GM19397 (cell line): ENCODE measurements at regions not wholly inside any gene's neighbourhood (a gene's known extent, or its start where the extent isn't known, plus 50 kb on each side); places are given as distances from the start of the nearest gene placed in this dataset.

Source experiments
- ATAC-seq: cut with Tn5 transposase; IDR thresholded peaks from one replicate; pipeline ENCODE4 v1.9.1; 2021; ENCODE audit warnings: mild to moderate bottlenecking, moderate library complexity; ENCODE audit not compliant: unreplicated experiment

DNA sequence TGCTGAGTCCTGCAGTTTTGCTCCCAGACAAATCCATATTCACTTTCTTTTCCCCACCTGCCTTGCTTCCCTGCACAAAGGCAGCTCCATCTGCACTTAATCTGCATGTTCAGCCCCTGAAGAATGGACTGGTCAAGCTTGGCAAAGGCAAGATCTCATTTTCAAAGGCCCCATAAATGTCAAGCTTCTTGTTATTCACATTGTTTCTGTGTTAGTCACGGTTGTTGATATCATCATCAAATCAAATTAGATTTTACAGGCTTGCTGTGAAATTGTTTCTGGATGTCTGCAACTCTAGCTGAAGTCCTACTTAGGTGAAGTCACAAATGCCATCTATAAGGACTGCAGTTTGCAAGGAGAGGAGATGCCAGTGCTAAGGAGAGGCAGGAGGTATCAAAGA, 91.0 kb downstream of the GPAM start:
- no peak for ATAC-seq

DNA sequence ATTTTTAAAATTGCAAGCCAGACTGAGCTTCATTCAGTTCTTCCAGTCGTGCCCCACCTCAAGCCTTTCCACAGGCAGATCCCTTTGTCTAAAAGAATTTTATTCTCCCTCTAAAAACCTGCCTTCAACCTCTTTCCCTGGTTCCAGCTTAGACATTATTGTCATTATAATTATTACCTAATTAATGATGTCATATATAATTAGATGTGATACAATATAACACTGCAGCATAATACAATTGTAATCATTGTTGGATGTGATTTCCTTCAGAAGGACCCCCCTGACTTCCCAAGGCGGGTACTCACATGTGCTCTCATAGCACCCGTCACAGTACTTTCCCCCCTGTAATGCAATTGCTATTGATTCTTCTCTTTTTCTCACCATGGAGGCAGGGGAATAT, 88.6 kb downstream of the GPAM start:
- ATAC-seq, result no peak

DNA sequence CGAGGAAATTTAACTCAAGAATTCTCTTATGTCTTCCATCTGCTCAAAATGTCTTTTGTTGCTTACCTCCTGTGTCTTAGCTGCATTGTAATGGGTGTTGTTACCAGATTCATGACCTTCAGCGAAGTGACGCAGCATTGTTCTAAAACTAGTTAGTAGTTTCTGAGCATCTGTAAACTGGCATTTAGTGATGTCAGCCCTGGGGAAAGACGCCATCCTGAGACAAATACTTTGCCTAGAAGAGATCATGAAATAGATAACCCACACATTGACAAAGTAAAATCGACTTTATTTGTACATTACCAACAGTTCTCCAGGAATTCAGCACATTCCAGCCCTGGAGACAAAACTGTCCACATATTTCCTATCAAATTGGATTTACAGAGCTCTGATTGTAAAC, 87.8 kb downstream of the GPAM start:
- no peak for ATAC-seq

GRCh38 chr10:112098682-112099081, 84.9 kb downstream of the GPAM start:
- ATAC-seq, result no peak
